AG04450 (cell line): ENCODE measurements at regions not wholly inside any gene's neighbourhood (a gene's known extent, or its start where the extent isn't known, plus 50 kb on each side); places are given as distances from the start of the nearest gene placed in this dataset.

ENCODE experiments used
- CTCF ChIA-PET: fragments of 300-600, 350-600 bp; formaldehyde crosslinking; extraction: SDS; loops from one replicate; lab custom pipeline; 2022; ENCODE audit warnings: antibody characterized with exemption, inconsistent platforms; lab: Charles Lee
- POLR2A ChIA-PET: fragments of 350-600 bp; formaldehyde crosslinking; extraction: SDS; loops from one replicate; lab custom pipeline; 2021; ENCODE audit warnings: antibody characterized with exemption, inconsistent platforms; lab: Yijun Ruan, JAX
- DNase-seq: peaks from one replicate; pipeline ENCODE4 v3.0.0-alpha.2; 2011; ENCODE audit warnings: low read depth, low spot score
- H3K27ac ChIP-seq: one replicate; pipeline ENCODE4 v1.5.1; 2012; ENCODE audit warnings: low read depth, low read length, control low read depth
- H3K27me3 ChIP-seq: one replicate; pipeline ENCODE4 v1.6.0; 2012; ENCODE audit warnings: low read length; ENCODE audit not compliant: control insufficient read depth, insufficient read depth
- H3K4me3 ChIP-seq: 2 replicates; pipeline ENCODE4 v1.5.1; 2011; ENCODE audit warnings: mild to moderate bottlenecking, low read depth, low read length, control low read depth
- H3K9me3 ChIP-seq: 2 replicates; pipeline ENCODE4 v1.5.1; 2012; ENCODE audit warnings: low read length; ENCODE audit not compliant: control insufficient read depth, insufficient read depth
- TF ChIP-seq, protein P1 (sequence below): IDR thresholded peaks from 2 replicates; pipeline ENCODE4 v1.5.1; 2011; ENCODE audit warnings: low read depth, low read length, control low read depth, inconsistent platforms

DNA sequence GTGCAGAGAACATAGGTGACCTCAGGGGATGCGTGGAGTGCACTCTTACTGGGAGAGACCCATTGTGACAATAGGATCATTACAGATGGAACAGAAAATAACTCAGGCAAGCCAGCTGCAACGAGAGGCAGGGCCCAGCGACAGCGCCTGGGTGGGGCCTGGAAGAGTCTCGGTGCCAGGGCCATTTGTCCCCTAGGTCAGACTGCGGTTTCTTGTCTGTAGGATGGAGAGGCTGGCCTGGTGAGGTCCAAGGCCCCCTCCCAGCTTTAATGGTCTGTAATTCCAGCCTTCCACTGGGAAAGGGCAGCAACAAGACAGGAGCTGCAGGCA is 208.6 kb upstream of the APCDD1 start:
- no peak overlapping the region for H3K27ac ChIP-seq
- H3K27me3 ChIP-seq: peaks cover 33% of the 10 kb centered on the region
- ChIA-PET POLR2A (interaction anchor here (0.7 kb wide), 1 partner anchor 132 kb away, joined by 4 read pairs; no protein-coding TSS in a partner anchor), CTCF (no interaction called here)
- H3K4me3 ChIP-seq: no peak overlapping the region
- DNase-seq: no peak
- no peaks in the 10 kb centered on the region for H3K9me3 ChIP-seq
- TF ChIP-seq, protein P1, sequence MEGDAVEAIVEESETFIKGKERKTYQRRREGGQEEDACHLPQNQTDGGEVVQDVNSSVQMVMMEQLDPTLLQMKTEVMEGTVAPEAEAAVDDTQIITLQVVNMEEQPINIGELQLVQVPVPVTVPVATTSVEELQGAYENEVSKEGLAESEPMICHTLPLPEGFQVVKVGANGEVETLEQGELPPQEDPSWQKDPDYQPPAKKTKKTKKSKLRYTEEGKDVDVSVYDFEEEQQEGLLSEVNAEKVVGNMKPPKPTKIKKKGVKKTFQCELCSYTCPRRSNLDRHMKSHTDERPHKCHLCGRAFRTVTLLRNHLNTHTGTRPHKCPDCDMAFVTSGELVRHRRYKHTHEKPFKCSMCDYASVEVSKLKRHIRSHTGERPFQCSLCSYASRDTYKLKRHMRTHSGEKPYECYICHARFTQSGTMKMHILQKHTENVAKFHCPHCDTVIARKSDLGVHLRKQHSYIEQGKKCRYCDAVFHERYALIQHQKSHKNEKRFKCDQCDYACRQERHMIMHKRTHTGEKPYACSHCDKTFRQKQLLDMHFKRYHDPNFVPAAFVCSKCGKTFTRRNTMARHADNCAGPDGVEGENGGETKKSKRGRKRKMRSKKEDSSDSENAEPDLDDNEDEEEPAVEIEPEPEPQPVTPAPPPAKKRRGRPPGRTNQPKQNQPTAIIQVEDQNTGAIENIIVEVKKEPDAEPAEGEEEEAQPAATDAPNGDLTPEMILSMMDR: no peak

DNA sequence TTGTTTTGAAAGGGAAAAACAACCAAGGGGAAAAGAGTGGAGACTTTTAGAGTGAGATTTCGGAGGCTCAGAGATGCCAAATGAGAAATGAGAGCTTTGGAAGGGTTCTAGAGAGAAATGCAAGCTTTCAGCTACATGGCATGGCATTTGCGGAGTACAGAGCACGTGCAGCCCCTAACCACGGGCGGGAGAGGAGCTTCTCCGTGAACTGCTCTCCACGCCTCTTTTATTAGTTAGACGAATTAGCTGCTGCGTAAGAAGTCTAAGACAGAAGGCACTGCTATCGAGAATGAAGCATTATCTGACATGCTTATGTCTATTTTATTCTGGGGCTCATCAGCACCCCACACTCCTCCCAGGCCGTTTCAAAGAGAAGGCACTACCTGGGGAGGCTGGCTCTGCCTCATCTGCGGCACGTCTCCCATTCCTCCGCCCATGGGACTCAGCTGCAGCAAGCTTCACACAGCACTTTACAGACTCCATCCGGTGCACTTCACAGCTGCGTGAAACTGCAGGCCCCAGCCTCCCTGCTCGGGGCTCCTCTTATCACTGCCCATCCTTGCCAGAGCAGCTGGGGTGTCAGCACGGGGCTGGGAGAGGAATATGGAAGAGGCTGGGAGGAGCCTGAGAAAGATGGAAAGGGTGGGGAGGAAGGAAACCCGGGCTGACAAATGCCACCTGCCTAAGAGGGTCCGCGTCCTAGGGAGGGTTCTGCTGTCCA is 207.3 kb upstream of the APCDD1 start:
- CTCF ChIA-PET: interaction anchor here (1.0 kb wide), 1 partner anchor 241 kb away, joined by 3 read pairs; no protein-coding TSS in a partner anchor
- Histone ChIP-seq H3K9me3 (no peaks in the 10 kb centered on the region), H3K27me3 (peaks cover 33% of the 10 kb centered on the region), H3K4me3 (no peak overlapping the region), H3K27ac (no peak overlapping the region)
- POLR2A ChIA-PET: no interaction called here
- DNase-seq: no peak
- TF ChIP-seq, protein P1: no peak

DNA sequence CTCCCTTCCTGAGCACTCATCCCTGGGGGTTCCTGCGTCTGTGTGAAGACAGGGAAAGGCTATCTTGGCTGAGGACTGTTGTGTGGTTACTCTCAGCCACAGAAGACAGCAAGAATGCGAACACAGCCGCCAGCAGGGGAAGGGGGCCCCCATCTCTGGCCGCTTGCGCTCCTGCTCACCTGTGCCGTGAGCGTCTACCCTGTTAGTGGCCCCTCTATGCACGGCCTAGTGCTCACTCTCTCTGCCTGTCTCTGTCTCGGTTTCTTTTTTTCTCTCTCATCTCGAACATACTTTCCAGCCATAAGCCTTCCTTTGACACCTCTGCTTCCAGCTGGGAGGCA is 206.7 kb upstream of the APCDD1 start:
- ChIA-PET CTCF (no interaction called here), POLR2A (no interaction called here)
- H3K9me3 ChIP-seq: no peaks in the 10 kb centered on the region
- no peak overlapping the region for H3K4me3 ChIP-seq
- no peak for DNase-seq
- peaks cover 29% of the 10 kb centered on the region for H3K27me3 ChIP-seq
- no peak overlapping the region for H3K27ac ChIP-seq
- TF ChIP-seq, protein P1: no peak

DNA sequence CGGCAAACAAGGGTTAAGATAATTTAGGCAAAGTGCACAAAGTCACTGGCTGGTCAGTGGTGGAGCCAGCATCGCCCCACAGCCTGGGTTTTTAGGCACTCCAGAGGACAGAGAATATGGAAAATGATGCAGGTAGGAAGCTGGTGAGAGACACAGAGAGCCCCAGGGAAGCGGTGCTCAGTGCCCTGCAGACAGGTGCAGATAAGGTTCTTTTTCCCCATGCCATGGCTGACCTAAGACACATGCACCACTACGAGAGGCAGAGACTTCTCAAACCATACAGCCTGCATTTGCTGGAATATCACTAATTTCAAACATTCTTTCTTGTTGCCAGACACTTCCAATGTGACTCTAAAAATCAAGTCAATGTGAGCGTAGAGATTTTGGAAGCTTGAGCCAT is 205.7 kb upstream of the APCDD1 start:
- peaks cover 26% of the 10 kb centered on the region for H3K27me3 ChIP-seq
- POLR2A ChIA-PET: no interaction called here

DNA sequence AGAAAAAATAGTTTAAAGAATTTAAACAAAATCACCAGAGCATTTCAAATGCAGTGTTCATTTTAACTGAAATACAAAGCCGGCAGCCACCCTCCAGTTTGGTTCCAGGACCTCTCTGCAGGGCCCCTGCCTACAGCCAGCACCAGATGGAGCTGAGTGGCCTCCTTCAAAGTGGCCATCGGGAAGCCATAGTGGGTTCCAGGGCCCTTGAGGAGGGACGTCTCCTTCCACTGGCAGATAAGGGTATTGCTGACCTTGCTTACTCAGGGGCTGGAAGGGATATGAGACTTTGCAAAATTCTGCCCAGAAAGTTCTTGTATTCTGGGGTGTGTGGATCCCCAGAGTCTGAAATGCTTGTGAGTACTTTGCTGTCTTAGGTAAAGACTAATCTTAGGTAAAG is 205.2 kb upstream of the APCDD1 start:
- no peaks in the 10 kb centered on the region for H3K9me3 ChIP-seq
- POLR2A ChIA-PET: no interaction called here
- CTCF ChIA-PET: no interaction called here
- peaks cover 22% of the 10 kb centered on the region for H3K27me3 ChIP-seq
- no peak overlapping the region for H3K27ac ChIP-seq
- H3K4me3 ChIP-seq: no peak overlapping the region
- TF ChIP-seq, protein P1: no peak
- no peak for DNase-seq

More for the DNA sequence above, 205.7 kb upstream of the APCDD1 start:
- Histone ChIP-seq H3K4me3 (no peak overlapping the region), H3K9me3 (no peaks in the 10 kb centered on the region), H3K27ac (no peak overlapping the region)
- TF ChIP-seq, protein P1: no peak
- CTCF ChIA-PET: no interaction called here
- DNase-seq: no peak
